ENCODE measurements at regions not wholly inside any gene's neighbourhood (a gene's known extent, or its start where the extent isn't known, plus 50 kb on each side); places are given as distances from the start of the nearest gene placed in this dataset.

DNA sequence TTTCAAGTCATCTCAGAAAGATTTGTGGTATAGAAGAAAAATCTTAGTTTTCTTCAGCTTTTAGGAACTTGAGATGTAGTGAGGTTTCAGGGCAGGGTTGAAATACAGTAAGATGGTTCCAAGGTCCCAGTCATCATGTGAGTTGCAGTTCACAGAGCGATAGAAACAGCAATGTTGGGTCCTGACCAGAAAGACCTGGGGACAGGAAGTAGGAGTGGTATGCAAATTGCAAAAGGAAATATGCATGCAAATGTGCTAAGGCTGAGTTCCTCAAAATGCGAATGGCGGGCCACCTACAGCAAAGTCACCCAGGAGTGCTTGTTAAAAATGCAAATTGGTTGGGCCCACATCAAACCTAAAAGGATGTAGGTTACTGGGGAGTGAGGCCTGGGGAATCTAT lies 1032.7 kb upstream of the TENM4 start:
- TF ChIP-seq POLR2A (IDR thresholded peaks at IDR 0.05; ENCODE audit: low read depth, low read length) (no peak), POLR2AphosphoS5 (IDR thresholded peaks at IDR 0.05; ENCODE audit: low read depth, low read length) (no peak), TAF1 (IDR thresholded peaks at IDR 0.05; ENCODE audit: borderline replicate concordance, low read depth, low read length) (no peak)

All from GM12892 (cell line).